ENCODE measurements at regions not wholly inside any gene's neighbourhood (a gene's known extent, or its start where the extent isn't known, plus 50 kb on each side); places are given as distances from the start of the nearest gene placed in this dataset.
"Not testable (repeated sequence)": the region's sequence is repeated elsewhere in the genome, so short reads cannot be mapped to it uniquely, and the experiment has no call there.

- in situ Hi-C loops (cut with HindIII; ENCODE audit: low sequenced_read_pairs): no loop called here
Measured at GRCh38 chr9:34797367-34797766, 87.4 kb upstream of the CCL21 start.

- in situ Hi-C loops (cut with HindIII; ENCODE audit: low sequenced_read_pairs): no loop called here
Measured at GRCh38 chr9:34796924-34797323, 87.0 kb upstream of the CCL21 start.

GRCh38 chr9:34793428-34793827, 83.5 kb upstream of the CCL21 start:
- in situ Hi-C loops (cut with HindIII; ENCODE audit: low sequenced_read_pairs): no loop called here

- in situ Hi-C loops (cut with HindIII; ENCODE audit: low sequenced_read_pairs): no loop called here
Measured at GRCh38 chr9:34783951-34784487, 74.1 kb upstream of the CCL21 start.

- in situ Hi-C loops (cut with HindIII; ENCODE audit: low sequenced_read_pairs): no loop called here
Measured at GRCh38 chr9:34782372-34782771, 72.4 kb upstream of the CCL21 start.

GRCh38 chr9:34777666-34778065, 67.7 kb upstream of the CCL21 start:
- in situ Hi-C loops (cut with HindIII; ENCODE audit: low sequenced_read_pairs): no loop called here

- in situ Hi-C loops (cut with HindIII; ENCODE audit: low sequenced_read_pairs): no loop called here
Measured at GRCh38 chr9:34773955-34774354, 64.0 kb upstream of the CCL21 start.

- in situ Hi-C loops (cut with HindIII; ENCODE audit: low sequenced_read_pairs): no loop called here
Measured at GRCh38 chr9:34773306-34773910, 63.5 kb upstream of the CCL21 start.

- in situ Hi-C loops (cut with HindIII; ENCODE audit: low sequenced_read_pairs): no loop called here
Measured at GRCh38 chr9:34771007-34771406, 61.1 kb upstream of the CCL21 start.

GRCh38 chr9:34767087-34767486, 57.2 kb upstream of the CCL21 start:
- in situ Hi-C loops (cut with HindIII; ENCODE audit: low sequenced_read_pairs): not testable (repeated sequence)

GRCh38 chr9:34760196-34761040, 50.5 kb upstream of the CCL21 start:
- in situ Hi-C loops (cut with HindIII; ENCODE audit: low sequenced_read_pairs): not testable (repeated sequence)
